PC-9 (cell line): ENCODE measurements at regions not wholly inside any gene's neighbourhood (a gene's known extent, or its start where the extent isn't known, plus 50 kb on each side); places are given as distances from the start of the nearest gene placed in this dataset.

Experiments
- BruUV-seq: library from RNA; stranded (reverse); fragments of 400-500 nt; replicated peaks from 2 replicates; lab custom pipeline; 2021; lab: Mats Ljungman, UMichigan
- CTCF ChIA-PET: fragments of 300-600 bp; sonication (Branson Sonifier 250); formaldehyde crosslinking; loops from one replicate; lab custom pipeline; 2022; ENCODE audit warnings: antibody characterized with exemption; lab: Charles Lee
- POLR2A ChIA-PET: fragments of 300-600 bp; sonication (Branson Sonifier 250); formaldehyde crosslinking; loops from one replicate; lab custom pipeline; 2022; ENCODE audit warnings: antibody characterized with exemption; ENCODE audit not compliant: unreplicated experiment; lab: Charles Lee
- DNase-seq, 2 experiments: peaks; one replicate each; pipeline versions ENCODE4 v3.0.0 to v3.0.0-alpha.2; 2015 to 2022; ENCODE audit warnings: mixed read lengths in 1 of 2
- H2AFZ ChIP-seq: fragments of 200-600 bp; sonication (generic); 2 replicates; pipeline ENCODE4 v1.8.1; 2017; ENCODE audit warnings: antibody characterized with exemption
- H3F3A ChIP-seq: fragments of 200-600 bp; sonication (generic); 2 replicates; pipeline ENCODE4 v1.8.1; 2017; ENCODE audit warnings: antibody characterized with exemption, mild to moderate bottlenecking, low read depth; ENCODE audit not compliant: insufficient read depth
- H3K27ac ChIP-seq: fragments of 200-600 bp; sonication (generic); 2 replicates; pipeline ENCODE4 v1.6.1; 2016; ENCODE audit warnings: mixed run types
- H3K27me3 ChIP-seq: fragments of 200-600 bp; sonication (generic); 2 replicates; pipeline ENCODE4 v1.6.1; 2016; ENCODE audit warnings: low read depth, mixed run types; ENCODE audit not compliant: insufficient read depth
- H3K36me3 ChIP-seq: fragments of 200-600 bp; sonication (generic); 2 replicates; pipeline ENCODE4 v1.6.1; 2016; ENCODE audit warnings: low read depth, mixed run types
- H3K4me1 ChIP-seq: fragments of 200-600 bp; sonication (generic); replicated peaks from 2 replicates; pipeline ENCODE4 v1.6.1; 2016; ENCODE audit warnings: mixed run types; ENCODE audit not compliant: insufficient read depth
- H3K4me2 ChIP-seq: fragments of 200-600 bp; sonication (generic); 2 replicates; pipeline ENCODE4 v1.6.1; 2017; ENCODE audit warnings: mixed run types
- H3K4me3 ChIP-seq: fragments of 200-600 bp; sonication (generic); 2 replicates; pipeline ENCODE4 v1.6.1; 2016; ENCODE audit warnings: mixed run types
- H3K79me2 ChIP-seq: fragments of 200-600 bp; sonication (generic); 2 replicates; pipeline ENCODE4 v1.6.1; 2017; ENCODE audit warnings: low read depth, mixed run types
- H3K9me2 ChIP-seq: fragments of 200-600 bp; sonication (generic); 2 replicates; pipeline ENCODE4 v1.8.1; 2017; ENCODE audit warnings: mild to moderate bottlenecking; ENCODE audit not compliant: insufficient read depth
- H3K9me3 ChIP-seq: fragments of 200-600 bp; sonication (generic); 2 replicates; pipeline ENCODE4 v1.8.1; 2016; ENCODE audit warnings: low read depth; ENCODE audit not compliant: insufficient read depth
- H4K20me1 ChIP-seq: fragments of 200-600 bp; sonication (generic); 2 replicates; pipeline ENCODE4 v1.8.1; 2017; ENCODE audit not compliant: insufficient read depth
- CTCF ChIP-seq: fragments of 200-600 bp; sonication (generic); conservative IDR thresholded peaks from 2 replicates; pipeline ENCODE4 v1.6.1; 2017; ENCODE audit warnings: mixed run types, antibody characterized with exemption, mild to moderate bottlenecking, moderate library complexity
- EZH2 ChIP-seq: fragments of 200-600 bp; sonication (generic); IDR thresholded peaks from 2 replicates; pipeline ENCODE4 v1.8.0; 2017; ENCODE audit warnings: antibody characterized with exemption, low read depth
- intact Hi-C: fragments of 100-400 bp; cut with micrococcal nuclease; formaldehyde crosslinking; loops from one replicate; pipeline ENCODE4 v1.10.0; 2022; ENCODE audit not compliant: unreplicated experiment

GRCh38 chr21:27695246-27695645 lies 728.4 kb upstream of the ADAMTS5 start:
- H3K4me2 ChIP-seq: no peak overlapping the region
- H4K20me1 ChIP-seq: no peaks in the 10 kb centered on the region
- H3K4me1 ChIP-seq: no peaks in the 10 kb centered on the region
- no peaks in the 10 kb centered on the region for H3K36me3 ChIP-seq
- no peak for TF ChIP-seq CTCF
- TF ChIP-seq EZH2: no peak
- no TSS peak for BruUV-seq
- H3K27me3 ChIP-seq: no peaks in the 10 kb centered on the region
- H3K4me3 ChIP-seq: no peak overlapping the region
- POLR2A ChIA-PET: no interaction called here
- DNase-seq: no peak
- H3K27ac ChIP-seq: no peak overlapping the region
- H2AFZ ChIP-seq: no peak overlapping the region
- no peaks in the 10 kb centered on the region for H3K79me2 ChIP-seq
- no peaks in the 10 kb centered on the region for H3F3A ChIP-seq
- intact Hi-C loops: no loop called here
- CTCF ChIA-PET: no interaction called here
- no peaks in the 10 kb centered on the region for H3K9me3 ChIP-seq
- H3K9me2 ChIP-seq: no peaks in the 10 kb centered on the region

- H3K79me2 ChIP-seq: no peaks in the 10 kb centered on the region
- no peaks in the 10 kb centered on the region for H3K4me1 ChIP-seq
- H4K20me1 ChIP-seq: no peaks in the 10 kb centered on the region
- H2AFZ ChIP-seq: no peak overlapping the region
- H3K9me2 ChIP-seq: no peaks in the 10 kb centered on the region
- DNase-seq: no peak
- TF ChIP-seq EZH2: no peak
- no peak for TF ChIP-seq CTCF
- no peaks in the 10 kb centered on the region for H3K9me3 ChIP-seq
- BruUV-seq: no TSS peak
- H3K27me3 ChIP-seq: no peaks in the 10 kb centered on the region
- H3K4me3 ChIP-seq: no peak overlapping the region
- H3K4me2 ChIP-seq: no peak overlapping the region
- ChIA-PET CTCF (no interaction called here), POLR2A (no interaction called here)
- no peaks in the 10 kb centered on the region for H3F3A ChIP-seq
- no peak overlapping the region for H3K27ac ChIP-seq
- intact Hi-C loops: no loop called here
- H3K36me3 ChIP-seq: no peaks in the 10 kb centered on the region
Measured at GRCh38 chr21:27694667-27695066, 727.8 kb upstream of the ADAMTS5 start.

- Histone ChIP-seq H3K79me2 (no peaks in the 10 kb centered on the region), H3K9me2 (no peaks in the 10 kb centered on the region), H3F3A (no peaks in the 10 kb centered on the region), H3K4me1 (no peaks in the 10 kb centered on the region), H3K36me3 (no peaks in the 10 kb centered on the region), H2AFZ (no peak overlapping the region), H3K4me2 (no peak overlapping the region), H3K27ac (no peak overlapping the region), H3K9me3 (no peaks in the 10 kb centered on the region), H3K4me3 (no peak overlapping the region), H4K20me1 (no peaks in the 10 kb centered on the region), H3K27me3 (no peaks in the 10 kb centered on the region)
- intact Hi-C loops: no loop called here
- POLR2A ChIA-PET: no interaction called here
- DNase-seq: no peak
- no TSS peak for BruUV-seq
- CTCF ChIA-PET: no interaction called here
- TF ChIP-seq EZH2 (no peak), CTCF (no peak)
Measured at GRCh38 chr21:27693376-27693775, 726.5 kb upstream of the ADAMTS5 start.
